ENCODE measurements at regions not wholly inside any gene's neighbourhood (a gene's known extent, or its start where the extent isn't known, plus 50 kb on each side); places are given as distances from the start of the nearest gene placed in this dataset.
"Not testable (repeated sequence)": the region's sequence is repeated elsewhere in the genome, so short reads cannot be mapped to it uniquely, and the experiment has no call there.

DNA sequence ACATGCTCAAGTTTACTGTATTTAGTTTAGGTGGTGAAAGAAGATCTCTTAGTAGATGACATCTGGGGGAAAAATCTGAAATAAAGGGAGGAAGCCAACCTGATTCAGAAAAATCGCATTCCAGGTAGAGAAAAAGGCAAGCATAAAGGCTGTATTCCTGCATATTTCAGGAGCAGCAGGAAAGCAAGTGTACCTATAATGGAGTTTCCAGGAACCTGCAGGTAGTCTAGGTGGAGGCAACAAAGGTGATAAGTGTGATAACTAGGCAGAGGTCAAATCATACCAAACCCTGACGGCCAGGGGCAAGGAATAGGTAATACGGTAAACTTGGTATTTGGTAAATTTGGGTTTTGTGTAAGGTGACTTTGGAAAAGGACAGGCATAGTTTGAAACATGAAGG is 132.8 kb upstream of the GOT2 start:
- no peak for DNase-seq

- DNase-seq: no peak
Measured at GRCh38 chr16:58863761-58864160, 129.6 kb upstream of the GOT2 start.

- DNase-seq: no peak
Measured at GRCh38 chr16:58863042-58863441, 128.9 kb upstream of the GOT2 start.

DNA sequence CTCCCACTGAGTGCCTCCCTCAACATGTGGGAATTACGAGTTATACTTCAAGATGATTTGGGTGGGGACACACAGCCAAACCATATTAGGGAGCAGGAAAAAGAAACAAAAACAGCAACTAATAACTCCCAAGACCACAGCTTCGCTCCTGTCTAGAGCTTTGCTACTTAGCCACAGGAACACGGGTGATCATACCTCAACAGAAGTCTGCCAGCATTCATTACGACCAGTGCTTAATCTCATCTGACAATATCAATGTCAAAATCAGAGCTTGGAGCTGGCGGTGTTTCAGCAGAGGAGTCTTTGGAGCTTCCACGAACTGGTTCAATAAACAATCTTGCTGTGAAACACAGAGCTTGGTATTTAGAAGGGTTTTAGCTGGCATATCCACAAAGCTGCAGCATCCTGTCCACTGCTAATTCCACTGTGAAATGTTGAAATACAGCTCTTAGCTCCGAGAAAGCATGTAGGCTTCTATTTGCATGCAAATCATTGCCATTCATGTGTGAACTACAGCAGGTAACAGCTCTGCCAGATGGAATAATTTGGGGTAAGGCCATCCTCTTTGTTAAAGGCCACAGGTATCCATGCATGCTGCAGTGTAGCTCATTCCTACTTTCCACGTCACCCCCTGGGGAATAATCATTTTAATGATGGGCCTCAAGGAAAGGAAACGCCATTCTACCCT is 128.4 kb upstream of the GOT2 start:
- no peak for DNase-seq

- DNase-seq: no peak
Measured at GRCh38 chr16:58859958-58860669, 126.0 kb upstream of the GOT2 start.

DNA sequence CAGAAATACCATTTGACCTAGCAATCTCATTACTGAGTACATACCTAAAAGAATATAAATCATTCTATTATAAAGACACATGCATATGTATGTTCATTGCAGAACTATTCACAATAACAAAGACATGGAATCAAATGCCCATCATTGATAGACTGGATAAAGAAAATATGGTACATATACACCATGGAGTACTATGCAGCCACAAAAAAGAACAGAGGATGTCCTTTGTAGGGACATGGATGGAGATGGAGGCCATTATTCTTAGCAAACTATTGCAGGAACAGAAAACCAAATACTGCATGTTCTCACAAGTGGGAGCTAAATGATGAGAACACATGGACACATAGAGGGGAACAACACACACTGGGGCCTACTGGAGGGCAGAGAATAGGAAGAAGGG is 124.5 kb upstream of the GOT2 start:
- not testable (repeated sequence) for DNase-seq

GRCh38 chr16:58855291-58855863 is 121.3 kb upstream of the GOT2 start:
- no peak for DNase-seq

DNA sequence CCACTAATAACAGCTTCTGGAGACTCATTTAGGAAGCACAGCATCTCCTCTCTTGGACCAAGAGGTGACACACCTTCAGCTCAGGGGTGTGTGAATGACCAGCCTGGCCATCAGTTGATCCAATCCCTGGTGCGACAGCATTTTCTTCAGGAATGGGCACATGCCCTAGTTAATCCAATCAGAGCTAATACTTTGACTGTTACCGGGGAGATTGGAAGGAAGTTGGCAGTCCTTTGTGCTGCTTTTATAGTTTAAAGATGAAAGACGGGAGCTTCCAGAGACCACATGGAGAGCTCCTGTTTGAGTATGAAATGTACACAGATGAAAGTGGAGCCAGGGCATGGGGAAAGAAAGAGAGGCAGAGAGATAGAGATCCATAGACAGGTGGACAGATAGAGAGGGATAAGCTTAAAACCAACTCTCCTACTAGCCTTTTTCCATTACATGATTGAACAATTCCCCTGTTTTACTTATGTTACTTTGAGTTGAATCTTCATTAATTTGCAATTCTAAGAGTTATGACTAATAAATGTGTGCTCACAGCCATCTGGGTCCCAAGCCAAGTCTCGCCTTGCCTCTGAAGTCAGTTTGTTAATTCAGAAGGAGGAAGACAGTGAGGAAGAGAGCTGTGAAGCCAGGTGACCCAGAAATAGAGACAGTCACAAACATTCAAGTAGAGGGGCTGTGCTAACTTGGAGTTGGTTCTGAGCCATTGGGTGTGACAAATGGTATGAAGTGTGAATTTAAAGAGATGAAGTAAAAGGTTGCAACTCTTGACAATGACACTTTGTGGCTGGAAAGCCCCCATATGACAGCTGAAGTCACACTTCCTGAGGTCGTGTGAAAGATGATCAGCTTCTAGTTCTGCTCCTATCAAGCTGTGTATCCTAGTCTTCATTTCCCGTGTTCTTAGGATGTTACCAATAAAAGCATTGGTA is 120.0 kb upstream of the GOT2 start:
- no peak for DNase-seq

DNA sequence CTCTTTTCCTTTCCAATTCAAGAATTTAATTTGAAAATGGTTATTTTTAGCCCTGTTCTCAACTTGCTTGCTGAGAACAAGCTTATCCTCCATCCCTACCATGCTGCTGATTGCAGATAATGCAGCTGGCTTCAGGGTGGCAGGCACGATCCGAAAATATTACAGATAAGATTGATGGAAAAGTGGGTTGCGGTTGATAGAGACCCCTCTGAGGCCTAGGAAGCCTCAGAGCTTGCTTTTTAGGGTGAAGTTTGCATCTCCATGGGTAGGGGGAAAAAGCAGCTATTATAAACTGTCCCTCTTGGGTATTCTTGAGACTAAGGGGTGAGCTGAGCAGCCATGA is 116.5 kb upstream of the GOT2 start:
- DNase-seq: no peak

DNA sequence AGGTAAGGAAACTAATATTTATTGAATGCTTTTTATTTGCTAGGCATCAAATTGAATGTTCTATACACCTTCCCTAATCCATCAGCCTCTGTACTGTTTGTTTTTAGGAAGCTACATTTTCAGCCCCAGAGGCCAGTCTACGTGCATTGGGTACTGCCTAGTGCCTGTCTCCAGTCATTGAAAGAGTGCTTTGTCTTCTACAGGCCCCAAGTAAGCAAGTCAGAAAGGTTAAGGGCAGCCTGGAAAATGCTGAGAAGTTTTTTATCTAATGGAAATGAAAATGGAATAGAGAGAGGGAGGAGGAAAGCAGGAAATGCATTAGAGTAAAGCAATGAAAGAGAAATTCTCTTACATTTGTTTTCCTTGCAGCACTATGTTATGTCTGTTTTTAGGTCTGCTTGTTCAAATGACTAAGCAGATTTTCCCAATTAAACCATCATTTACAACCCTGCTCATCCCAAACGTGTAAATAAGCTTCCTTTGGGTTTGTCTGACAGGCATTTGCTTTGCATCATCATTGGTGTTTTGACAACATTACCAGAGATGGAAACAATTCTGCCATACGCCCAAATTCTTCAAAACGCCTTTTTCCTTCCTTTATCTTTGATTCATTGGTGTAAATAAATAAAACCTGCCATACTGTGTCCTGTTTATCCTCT is 116.0 kb upstream of the GOT2 start:
- no peak for DNase-seq

DNA sequence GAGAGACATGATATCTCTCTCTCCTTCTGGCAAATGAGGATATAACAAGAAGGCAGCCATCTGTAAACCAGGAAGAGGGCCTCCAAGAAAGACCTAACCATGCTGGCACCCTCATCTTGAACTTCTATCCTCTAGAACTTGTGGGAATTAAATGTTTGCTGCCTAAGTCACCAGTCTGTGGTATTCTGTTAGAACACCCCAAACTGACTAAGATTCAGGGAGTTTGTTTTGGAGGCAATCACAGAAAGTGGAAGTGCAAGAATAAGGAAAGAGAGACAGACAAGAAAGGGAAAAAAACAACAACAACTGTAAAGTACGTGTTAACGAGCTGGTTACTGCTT is 114.5 kb upstream of the GOT2 start:
- no peak for DNase-seq

GRCh38 chr16:58847902-58848661 is 114.0 kb upstream of the GOT2 start:
- DNase-seq: no peak

- DNase-seq: not testable (repeated sequence)
Measured at GRCh38 chr16:58846226-58846625, 112.1 kb upstream of the GOT2 start.

GRCh38 chr16:58843675-58844074 is 109.6 kb upstream of the GOT2 start:
- no peak for DNase-seq

DNA sequence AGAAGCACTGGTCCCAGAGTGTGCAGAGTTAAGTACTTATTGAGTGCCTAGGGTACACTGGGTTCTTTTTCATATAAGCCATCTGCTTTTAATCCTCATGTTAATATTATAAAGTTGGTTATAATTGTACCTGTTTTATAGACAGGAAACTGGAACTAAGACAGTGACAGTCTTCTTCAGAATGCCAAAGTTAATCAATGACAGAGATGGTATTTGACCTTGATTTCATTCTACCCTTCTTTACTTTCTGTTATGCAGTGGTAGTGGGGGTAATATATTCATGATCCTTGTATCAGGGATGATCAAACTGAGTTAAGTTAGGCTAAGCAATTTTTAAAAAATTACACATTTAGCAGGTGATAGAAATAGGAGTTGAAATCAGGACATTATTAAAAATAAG is 108.6 kb upstream of the GOT2 start:
- DNase-seq: no peak

- DNase-seq: no peak
Measured at GRCh38 chr16:58842156-58842555, 108.0 kb upstream of the GOT2 start.

GRCh38 chr16:58837950-58838349 is 103.8 kb upstream of the GOT2 start:
- no peak for DNase-seq

DNA sequence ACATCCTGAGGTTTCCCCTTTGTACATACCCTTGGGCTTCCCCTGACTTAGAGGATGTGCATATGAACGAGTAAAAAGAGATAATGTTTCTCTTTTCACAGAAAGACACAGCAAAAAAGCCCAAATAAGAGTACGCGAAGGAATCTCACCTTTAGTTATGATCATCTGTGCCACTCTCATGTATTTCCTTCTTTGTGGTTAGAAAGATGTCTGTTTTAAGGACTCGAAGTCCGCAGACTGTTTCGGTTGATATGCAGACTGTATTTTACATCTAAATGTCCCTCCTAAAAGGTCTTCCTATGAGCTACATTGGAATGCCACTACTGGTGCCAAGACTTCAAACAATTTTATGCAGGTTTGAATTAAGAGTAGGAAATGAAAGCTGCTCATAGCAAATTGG is 102.3 kb upstream of the GOT2 start:
- no peak for DNase-seq

DNA sequence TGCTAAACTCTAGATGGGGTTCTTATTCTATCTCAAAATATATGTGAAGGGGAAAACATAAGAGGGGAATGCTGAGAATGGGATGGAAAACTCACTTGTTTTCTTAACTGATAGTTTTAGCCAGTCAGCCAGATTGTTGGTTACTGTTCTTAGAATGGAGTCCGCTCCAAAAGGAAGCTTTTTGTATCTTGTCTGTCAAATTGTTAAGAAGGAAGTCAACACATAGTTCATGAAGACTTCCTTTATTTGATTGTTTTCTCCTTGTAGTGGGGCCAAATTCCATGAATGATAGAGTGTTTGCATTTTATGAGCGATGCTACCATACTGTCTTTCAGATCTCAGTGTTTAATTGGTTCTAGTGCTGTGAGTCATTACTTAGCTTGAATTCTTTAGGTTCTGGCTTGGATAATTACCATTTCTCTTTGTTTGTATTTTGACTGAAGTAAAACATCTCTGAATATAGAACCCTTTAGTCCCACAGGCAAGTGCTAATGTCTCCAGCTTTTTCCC is 98.3 kb upstream of the GOT2 start:
- DNase-seq: no peak

GRCh38 chr16:58831386-58831785 is 97.3 kb upstream of the GOT2 start:
- no peak for DNase-seq

DNA sequence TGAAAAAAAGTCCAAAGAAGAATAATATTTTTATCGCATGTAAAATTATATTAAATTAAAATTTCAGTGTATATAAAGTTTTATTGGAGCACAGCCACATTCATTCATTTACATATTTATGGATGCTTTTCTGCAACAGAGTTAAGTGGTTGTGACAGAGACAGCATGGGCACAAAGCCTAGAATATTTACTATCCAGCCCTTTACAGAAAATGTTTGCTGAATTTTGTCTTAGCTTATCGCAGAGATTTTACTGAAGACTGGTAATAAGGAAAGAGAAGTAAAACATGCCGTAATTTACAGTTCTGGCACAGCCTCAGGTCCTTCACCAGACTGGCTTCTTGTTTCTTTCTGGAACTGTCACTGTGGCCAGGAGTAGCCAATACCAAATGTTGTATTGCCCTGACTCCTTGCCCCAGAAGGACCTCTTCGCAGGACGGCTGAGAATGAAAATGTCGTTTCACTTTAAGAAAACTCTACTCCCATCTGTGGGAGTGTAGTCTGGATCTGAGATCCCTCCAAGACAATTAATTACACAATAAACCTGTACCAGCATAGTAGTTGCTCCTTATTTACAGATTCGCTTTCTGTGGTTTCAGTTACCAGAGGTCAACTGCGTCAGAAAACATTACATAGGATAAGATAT is 94.9 kb upstream of the GOT2 start:
- DNase-seq: no peak

DNA sequence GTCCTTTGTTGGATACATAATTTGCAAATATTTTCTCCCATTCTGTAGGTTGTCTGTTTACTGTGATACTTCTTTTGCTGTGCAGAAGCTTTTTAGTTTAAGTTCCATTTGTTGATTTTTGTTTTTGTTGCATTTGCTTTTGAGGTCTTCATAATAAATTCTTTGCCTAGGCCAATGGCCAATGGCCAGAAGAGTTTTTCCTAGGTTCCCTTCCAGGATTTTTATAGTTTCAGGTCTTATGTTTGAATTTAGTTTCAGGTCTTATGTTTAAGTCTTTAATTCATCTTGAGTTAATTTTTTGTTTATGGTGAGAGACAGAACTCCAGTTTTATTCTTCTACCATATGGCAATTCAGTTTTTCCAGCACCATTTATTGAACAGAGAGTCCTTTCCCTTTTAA is 90.1 kb upstream of the GOT2 start:
- DNase-seq: no peak

Measured in NCI-H2227 treated with DMSO at 0.1 percent for 48 hours (cell line).